Activated T-helper 2 cell treated with anti-CD3 and anti-CD28 coated beads, Interferon-gamma antibody, Interleukin-2, Interleukin-4, amounts not matched to agents 10 μg/mL and 5 μg/mL and 100 μg/mL, durations not matched to agents 14 hours and 24 hours and 36 hours (primary cell): ENCODE measurements at regions not wholly inside any gene's neighbourhood (a gene's known extent, or its start where the extent isn't known, plus 50 kb on each side); places are given as distances from the start of the nearest gene placed in this dataset.

ENCODE experiments used
- DNase-seq: peaks from one replicate; pipeline ENCODE4 v3.0.0; 2021; ENCODE audit warnings: low spot score
- H3K27ac Mint-ChIP-seq: one replicate; pipeline ENCODE4 v1.8.0; 2021; ENCODE audit warnings: mixed read lengths
- H3K27me3 Mint-ChIP-seq: one replicate; pipeline ENCODE4 v1.8.0; 2021; ENCODE audit warnings: low read depth, mixed read lengths
- H3K36me3 Mint-ChIP-seq: one replicate; pipeline ENCODE4 v1.8.0; 2021; ENCODE audit warnings: low read depth, mixed read lengths
- H3K4me1 Mint-ChIP-seq: one replicate; pipeline ENCODE4 v1.8.0; 2021; ENCODE audit warnings: low read depth, mixed read lengths
- H3K4me3 Mint-ChIP-seq: one replicate; pipeline ENCODE4 v1.8.0; 2021; ENCODE audit warnings: low read depth, mild to moderate bottlenecking, moderate library complexity, mixed read lengths
- H3K9me3 Mint-ChIP-seq: one replicate; pipeline ENCODE4 v1.8.0; 2021; ENCODE audit warnings: mixed read lengths
- intact Hi-C: fragments of 100-400 bp; cut with micrococcal nuclease; formaldehyde crosslinking; loops from one replicate; pipeline ENCODE4 v1.15.1; 2023

DNA sequence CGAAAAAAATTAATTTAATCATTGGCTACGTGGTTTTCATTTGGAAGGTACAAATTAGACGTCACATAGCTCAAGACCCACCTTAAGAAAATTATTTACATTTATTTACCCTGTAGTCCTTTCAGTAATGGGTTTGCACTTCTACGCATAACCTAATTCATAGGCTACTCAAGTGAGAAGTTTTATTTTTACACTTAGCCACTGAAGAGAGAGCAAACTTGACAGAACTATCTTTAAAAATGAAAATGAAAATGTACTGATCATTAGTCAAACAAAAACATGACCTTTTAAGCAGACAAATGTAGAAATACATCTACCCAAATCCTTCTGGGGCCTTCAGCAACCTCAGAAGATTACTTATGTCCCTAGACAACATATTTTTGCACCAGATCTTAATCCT is 269.4 kb upstream of the TTC14 start:
- intact Hi-C loops: no loop called here
- no peaks in the 10 kb centered on the region for H3K9me3 Mint-ChIP-seq
- no peak overlapping the region for H3K27ac Mint-ChIP-seq

GRCh38 chr3:180335050-180335449 is 266.9 kb upstream of the TTC14 start:
- intact Hi-C loops: no loop called here
- Mint-ChIP-seq H3K27me3 (no peaks in the 10 kb centered on the region), H3K4me3 (no peak overlapping the region), H3K36me3 (no peaks in the 10 kb centered on the region), H3K27ac (no peak overlapping the region), H3K9me3 (no peaks in the 10 kb centered on the region), H3K4me1 (no peaks in the 10 kb centered on the region)
- no peak for DNase-seq

More for the DNA sequence above, 269.4 kb upstream of the TTC14 start:
- Mint-ChIP-seq H3K4me1 (no peaks in the 10 kb centered on the region), H3K36me3 (no peaks in the 10 kb centered on the region), H3K4me3 (no peak overlapping the region), H3K27me3 (no peaks in the 10 kb centered on the region)
- DNase-seq: no peak

GRCh38 chr3:180340395-180340794 is 261.6 kb upstream of the TTC14 start:
- intact Hi-C loops: no loop called here
- no peak overlapping the region for H3K4me3 Mint-ChIP-seq
- no peak overlapping the region for H3K27ac Mint-ChIP-seq
- H3K4me1 Mint-ChIP-seq: no peaks in the 10 kb centered on the region
- no peaks in the 10 kb centered on the region for H3K27me3 Mint-ChIP-seq
- H3K36me3 Mint-ChIP-seq: no peaks in the 10 kb centered on the region
- DNase-seq: no peak
- H3K9me3 Mint-ChIP-seq: peaks cover 4% of the 10 kb centered on the region

DNA sequence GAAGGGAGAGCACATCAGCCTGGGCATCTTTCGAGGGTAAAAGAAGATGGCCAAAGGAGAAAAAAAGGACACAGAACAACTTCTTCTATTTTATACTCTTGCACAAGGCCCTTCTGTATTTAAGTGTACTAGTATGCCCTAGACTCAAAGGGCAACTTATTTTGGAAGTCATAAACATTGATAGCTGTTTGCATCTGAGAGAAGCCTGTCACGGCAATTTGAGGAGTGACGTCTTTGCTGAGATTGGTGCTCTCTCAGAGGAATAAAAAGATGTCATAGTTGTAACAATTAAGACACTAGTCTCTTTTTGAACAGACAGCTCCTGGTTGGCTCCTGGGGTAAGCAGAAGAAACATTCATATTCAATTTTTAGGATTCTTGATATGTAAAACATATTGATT is 260.4 kb upstream of the TTC14 start:
- H3K27ac Mint-ChIP-seq: no peak overlapping the region
- H3K4me3 Mint-ChIP-seq: no peak overlapping the region
- H3K27me3 Mint-ChIP-seq: no peaks in the 10 kb centered on the region
- DNase-seq: no peak
- intact Hi-C loops: no loop called here
- no peaks in the 10 kb centered on the region for H3K4me1 Mint-ChIP-seq
- peaks cover 4% of the 10 kb centered on the region for H3K9me3 Mint-ChIP-seq
- no peaks in the 10 kb centered on the region for H3K36me3 Mint-ChIP-seq

DNA sequence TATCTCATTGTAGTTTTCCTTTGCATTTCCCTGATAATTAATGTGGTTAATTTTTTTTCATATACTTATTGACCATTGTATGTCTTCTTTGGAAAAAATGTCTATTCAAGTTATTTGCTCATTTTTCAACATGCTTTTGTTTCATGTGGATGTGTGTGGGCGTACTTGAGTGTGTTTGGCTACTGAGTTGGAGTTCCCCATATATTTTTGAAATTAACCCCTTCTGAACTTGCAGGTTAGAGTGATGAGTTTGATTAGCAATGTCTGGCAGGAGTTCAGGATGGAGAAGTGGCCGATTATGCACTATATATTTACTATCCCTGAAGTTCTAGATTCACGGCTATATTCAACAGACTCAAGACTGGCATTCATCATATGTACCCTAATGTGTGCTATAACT is 250.4 kb upstream of the TTC14 start:
- no peaks in the 10 kb centered on the region for H3K36me3 Mint-ChIP-seq
- H3K27me3 Mint-ChIP-seq: no peaks in the 10 kb centered on the region
- intact Hi-C loops: no loop called here
- no peak overlapping the region for H3K27ac Mint-ChIP-seq
- no peaks in the 10 kb centered on the region for H3K4me1 Mint-ChIP-seq
- DNase-seq: no peak
- no peak overlapping the region for H3K4me3 Mint-ChIP-seq
- H3K9me3 Mint-ChIP-seq: no peaks in the 10 kb centered on the region

- Mint-ChIP-seq H3K36me3 (no peaks in the 10 kb centered on the region), H3K27ac (no peak overlapping the region), H3K27me3 (no peaks in the 10 kb centered on the region), H3K4me1 (no peaks in the 10 kb centered on the region), H3K9me3 (no peaks in the 10 kb centered on the region), H3K4me3 (no peak overlapping the region)
- intact Hi-C loops: no loop called here
- DNase-seq: no peak
Measured at GRCh38 chr3:180352261-180352660, 249.7 kb upstream of the TTC14 start.

GRCh38 chr3:180354214-180354613 is 247.7 kb upstream of the TTC14 start:
- intact Hi-C loops: no loop called here
- Mint-ChIP-seq H3K4me3 (no peak overlapping the region), H3K27ac (no peak overlapping the region), H3K9me3 (no peaks in the 10 kb centered on the region), H3K27me3 (no peaks in the 10 kb centered on the region), H3K4me1 (no peaks in the 10 kb centered on the region), H3K36me3 (no peaks in the 10 kb centered on the region)
- no peak for DNase-seq

DNA sequence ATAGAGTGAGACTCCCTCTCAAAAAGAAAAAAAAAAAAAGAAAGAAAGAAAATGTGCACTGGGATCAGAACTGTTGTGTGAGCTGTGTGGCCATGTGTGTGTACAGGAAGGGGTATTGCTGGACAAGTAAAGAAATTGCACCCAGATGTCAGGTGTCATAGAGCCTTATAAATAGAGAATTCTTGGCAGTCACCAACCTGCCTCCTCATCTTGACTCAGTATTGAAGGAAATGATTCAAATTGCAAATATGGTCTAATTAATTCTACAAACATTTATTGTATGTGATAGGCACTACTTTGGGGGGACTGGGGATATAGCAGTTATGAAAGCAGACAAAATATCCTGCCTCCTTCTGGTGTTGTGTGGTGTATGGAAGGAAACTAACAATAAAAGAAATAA is 243.8 kb upstream of the TTC14 start:
- Mint-ChIP-seq H3K27ac (no peak overlapping the region), H3K36me3 (no peaks in the 10 kb centered on the region), H3K27me3 (no peaks in the 10 kb centered on the region), H3K4me1 (no peaks in the 10 kb centered on the region), H3K9me3 (no peaks in the 10 kb centered on the region), H3K4me3 (no peak overlapping the region)
- intact Hi-C loops: no loop called here
- DNase-seq: no peak

DNA sequence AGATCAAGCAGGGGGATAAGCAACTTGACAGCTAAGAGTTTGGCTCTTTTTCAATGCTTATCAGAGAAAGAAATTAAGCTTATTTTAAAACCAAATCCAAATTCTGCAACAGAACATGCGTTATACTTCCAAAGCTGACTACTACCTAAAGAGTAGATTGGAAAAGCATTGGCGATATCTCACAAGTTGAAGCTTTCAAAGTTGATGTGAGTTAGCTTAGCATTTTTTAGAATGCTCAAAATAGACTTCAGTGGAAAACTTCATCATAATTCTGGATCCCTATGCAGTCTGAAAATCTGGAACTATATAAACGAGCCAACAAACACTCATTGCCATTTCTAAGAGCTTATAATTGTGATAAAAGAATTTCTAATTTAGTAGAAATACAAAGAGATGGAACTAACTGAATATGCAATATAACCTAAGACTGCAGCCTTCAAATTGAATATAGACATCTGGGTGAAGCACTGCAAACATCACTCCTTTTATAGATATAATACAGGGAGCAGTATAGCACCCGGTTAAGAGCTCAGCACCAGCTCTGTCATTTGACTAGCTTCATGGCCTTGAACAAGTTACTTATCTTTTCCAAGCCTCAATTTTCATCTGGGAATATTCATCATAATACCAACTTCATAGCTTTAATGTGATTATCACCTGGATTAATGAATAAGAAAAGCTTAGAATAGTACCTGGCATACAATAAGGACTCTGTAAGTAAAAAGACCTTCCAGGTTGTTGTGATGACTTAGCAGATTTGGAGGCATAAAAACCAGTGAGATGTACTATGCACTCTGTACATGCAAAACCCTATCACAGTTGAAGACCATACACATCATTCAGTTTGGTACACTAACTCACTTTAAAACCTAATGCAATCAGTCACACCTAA is 242.7 kb upstream of the TTC14 start:
- Mint-ChIP-seq H3K9me3 (no peaks in the 10 kb centered on the region), H3K27me3 (no peaks in the 10 kb centered on the region), H3K4me1 (no peaks in the 10 kb centered on the region), H3K36me3 (no peaks in the 10 kb centered on the region), H3K27ac (no peak overlapping the region), H3K4me3 (no peak overlapping the region)
- no peak for DNase-seq
- intact Hi-C loops: no loop called here

- DNase-seq: no peak
- no peaks in the 10 kb centered on the region for H3K4me1 Mint-ChIP-seq
- no peak overlapping the region for H3K4me3 Mint-ChIP-seq
- no peaks in the 10 kb centered on the region for H3K9me3 Mint-ChIP-seq
- no peaks in the 10 kb centered on the region for H3K27me3 Mint-ChIP-seq
- no peaks in the 10 kb centered on the region for H3K36me3 Mint-ChIP-seq
- H3K27ac Mint-ChIP-seq: no peak overlapping the region
- intact Hi-C loops: no loop called here
Measured at GRCh38 chr3:180359953-180360279, 242.0 kb upstream of the TTC14 start.

- no peak overlapping the region for H3K27ac Mint-ChIP-seq
- intact Hi-C loops: no loop called here
- no peaks in the 10 kb centered on the region for H3K9me3 Mint-ChIP-seq
- H3K4me1 Mint-ChIP-seq: no peaks in the 10 kb centered on the region
- no peak for DNase-seq
- H3K36me3 Mint-ChIP-seq: no peaks in the 10 kb centered on the region
- no peak overlapping the region for H3K4me3 Mint-ChIP-seq
- H3K27me3 Mint-ChIP-seq: no peaks in the 10 kb centered on the region
Measured at GRCh38 chr3:180362081-180362480, 239.9 kb upstream of the TTC14 start.

DNA sequence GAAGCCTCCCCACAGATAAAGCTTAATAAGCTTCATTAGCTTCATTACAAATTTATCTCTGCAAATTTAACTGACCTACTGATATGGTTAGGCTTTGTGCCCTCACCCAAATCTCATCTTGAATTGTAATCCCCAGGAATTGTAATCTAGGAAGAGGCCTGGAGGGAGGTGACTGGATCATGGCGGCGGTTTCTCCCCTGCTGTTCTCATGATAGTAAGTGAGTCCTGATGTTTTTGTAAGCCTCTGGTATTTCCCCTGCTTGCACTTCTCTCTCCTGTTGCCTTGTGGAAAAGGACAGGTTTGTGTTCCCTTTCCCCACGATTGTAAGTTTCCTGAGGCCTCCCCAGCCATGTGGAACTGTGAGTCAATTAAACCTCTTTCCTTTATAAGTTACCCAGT is 226.1 kb upstream of the TTC14 start:
- H3K36me3 Mint-ChIP-seq: no peaks in the 10 kb centered on the region
- intact Hi-C loops: no loop called here

DNA sequence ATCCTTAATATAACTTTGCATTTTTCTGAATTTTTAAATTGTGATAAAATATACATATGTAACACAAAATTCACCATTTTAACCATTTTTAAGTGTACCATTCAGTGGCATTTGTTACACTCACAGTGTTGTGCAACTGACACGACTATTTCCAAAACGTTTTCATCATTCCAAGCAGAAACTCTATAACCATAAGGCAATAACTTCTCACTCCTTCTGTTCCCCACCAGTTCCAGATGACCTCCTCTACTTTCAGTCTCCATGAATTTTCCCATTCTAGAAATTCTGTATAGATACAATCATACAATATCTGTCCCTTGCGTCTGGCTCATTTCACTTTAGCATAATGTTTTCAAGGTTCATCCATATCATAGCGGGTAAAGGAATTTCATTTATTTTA is 223.5 kb upstream of the TTC14 start:
- H3K36me3 Mint-ChIP-seq: no peaks in the 10 kb centered on the region
- H3K27ac Mint-ChIP-seq: no peak overlapping the region
- no peaks in the 10 kb centered on the region for H3K4me1 Mint-ChIP-seq
- DNase-seq: no peak
- no peaks in the 10 kb centered on the region for H3K9me3 Mint-ChIP-seq
- intact Hi-C loops: no loop called here
- no peak overlapping the region for H3K4me3 Mint-ChIP-seq
- no peaks in the 10 kb centered on the region for H3K27me3 Mint-ChIP-seq

More for the DNA sequence above, 226.1 kb upstream of the TTC14 start:
- Mint-ChIP-seq H3K4me1 (no peaks in the 10 kb centered on the region), H3K27ac (no peak overlapping the region), H3K9me3 (peaks cover 13% of the 10 kb centered on the region), H3K27me3 (no peaks in the 10 kb centered on the region), H3K4me3 (no peak overlapping the region)
- no peak for DNase-seq
